ENCODE measurements at regions not wholly inside any gene's neighbourhood (a gene's known extent, or its start where the extent isn't known, plus 50 kb on each side); places are given as distances from the start of the nearest gene placed in this dataset.

DNA sequence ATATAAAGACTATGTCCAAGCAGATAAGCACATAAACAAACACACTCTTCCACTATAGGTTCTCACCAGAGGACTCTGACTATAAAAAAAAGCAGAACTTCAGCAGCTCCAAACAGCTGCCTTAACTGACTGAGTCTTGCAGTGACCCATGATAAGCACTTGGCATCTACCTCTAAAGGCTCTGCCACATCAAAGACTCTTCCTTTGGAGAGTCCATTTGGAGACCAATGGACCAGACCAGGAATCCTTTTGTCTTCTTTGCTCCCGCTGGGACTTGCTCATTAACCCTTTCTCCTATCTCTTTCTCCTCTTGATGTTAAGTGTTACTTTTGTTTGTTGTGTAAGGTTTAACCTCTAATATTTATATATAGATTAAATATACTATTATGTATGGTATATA, 424.1 kb downstream of the RSL24D1 start:
- TF ChIP-seq, protein P1, sequence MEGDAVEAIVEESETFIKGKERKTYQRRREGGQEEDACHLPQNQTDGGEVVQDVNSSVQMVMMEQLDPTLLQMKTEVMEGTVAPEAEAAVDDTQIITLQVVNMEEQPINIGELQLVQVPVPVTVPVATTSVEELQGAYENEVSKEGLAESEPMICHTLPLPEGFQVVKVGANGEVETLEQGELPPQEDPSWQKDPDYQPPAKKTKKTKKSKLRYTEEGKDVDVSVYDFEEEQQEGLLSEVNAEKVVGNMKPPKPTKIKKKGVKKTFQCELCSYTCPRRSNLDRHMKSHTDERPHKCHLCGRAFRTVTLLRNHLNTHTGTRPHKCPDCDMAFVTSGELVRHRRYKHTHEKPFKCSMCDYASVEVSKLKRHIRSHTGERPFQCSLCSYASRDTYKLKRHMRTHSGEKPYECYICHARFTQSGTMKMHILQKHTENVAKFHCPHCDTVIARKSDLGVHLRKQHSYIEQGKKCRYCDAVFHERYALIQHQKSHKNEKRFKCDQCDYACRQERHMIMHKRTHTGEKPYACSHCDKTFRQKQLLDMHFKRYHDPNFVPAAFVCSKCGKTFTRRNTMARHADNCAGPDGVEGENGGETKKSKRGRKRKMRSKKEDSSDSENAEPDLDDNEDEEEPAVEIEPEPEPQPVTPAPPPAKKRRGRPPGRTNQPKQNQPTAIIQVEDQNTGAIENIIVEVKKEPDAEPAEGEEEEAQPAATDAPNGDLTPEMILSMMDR (conservative IDR thresholded peaks at IDR 0.05; ENCODE audit: low read depth, low read length), result no peak
- TF ChIP-seq EZH2 (IDR thresholded peaks at IDR 0.05; ENCODE audit: low read length, unreplicated experiment), result no peak
